ENCODE measurements at regions not wholly inside any gene's neighbourhood (a gene's known extent, or its start where the extent isn't known, plus 50 kb on each side); places are given as distances from the start of the nearest gene placed in this dataset.

- DNase-seq (ENCODE audit: low spot score) = no peak
- TF ChIP-seq, protein P1, sequence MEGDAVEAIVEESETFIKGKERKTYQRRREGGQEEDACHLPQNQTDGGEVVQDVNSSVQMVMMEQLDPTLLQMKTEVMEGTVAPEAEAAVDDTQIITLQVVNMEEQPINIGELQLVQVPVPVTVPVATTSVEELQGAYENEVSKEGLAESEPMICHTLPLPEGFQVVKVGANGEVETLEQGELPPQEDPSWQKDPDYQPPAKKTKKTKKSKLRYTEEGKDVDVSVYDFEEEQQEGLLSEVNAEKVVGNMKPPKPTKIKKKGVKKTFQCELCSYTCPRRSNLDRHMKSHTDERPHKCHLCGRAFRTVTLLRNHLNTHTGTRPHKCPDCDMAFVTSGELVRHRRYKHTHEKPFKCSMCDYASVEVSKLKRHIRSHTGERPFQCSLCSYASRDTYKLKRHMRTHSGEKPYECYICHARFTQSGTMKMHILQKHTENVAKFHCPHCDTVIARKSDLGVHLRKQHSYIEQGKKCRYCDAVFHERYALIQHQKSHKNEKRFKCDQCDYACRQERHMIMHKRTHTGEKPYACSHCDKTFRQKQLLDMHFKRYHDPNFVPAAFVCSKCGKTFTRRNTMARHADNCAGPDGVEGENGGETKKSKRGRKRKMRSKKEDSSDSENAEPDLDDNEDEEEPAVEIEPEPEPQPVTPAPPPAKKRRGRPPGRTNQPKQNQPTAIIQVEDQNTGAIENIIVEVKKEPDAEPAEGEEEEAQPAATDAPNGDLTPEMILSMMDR (IDR thresholded peaks at IDR 0.05; ENCODE audit: borderline replicate concordance, control extremely low read depth, extremely low read depth, insufficient read depth, missing control alignments) = no peak
- in situ Hi-C loops (cut with MboI; ENCODE audit: low sequenced_read_pairs, unreplicated experiment) = no loop called here
Observed at GRCh38 chr9:75390951-75391350, 302.6 kb downstream of the OSTF1 start.

DNA sequence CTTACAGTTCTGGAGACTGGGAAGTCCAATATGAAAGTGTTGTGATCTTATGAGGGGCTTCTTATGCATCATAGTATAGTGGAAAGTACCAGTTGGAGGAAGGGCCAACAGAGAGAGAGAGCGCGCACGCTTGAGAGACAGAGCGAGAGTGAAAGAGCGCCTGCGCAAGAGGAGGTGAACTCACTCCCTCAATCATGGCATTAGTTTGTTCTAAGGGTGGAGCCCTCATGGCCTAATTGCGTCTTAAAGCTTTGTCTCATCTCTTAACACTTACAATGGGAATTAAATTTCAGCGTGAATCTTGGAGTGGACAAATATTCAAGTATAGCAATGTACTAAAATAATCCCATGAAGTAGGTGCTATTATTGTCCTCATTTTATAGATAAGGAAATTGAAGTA lies 303.2 kb downstream of the OSTF1 start:
- DNase-seq (ENCODE audit: low spot score) = no peak
- in situ Hi-C loops (cut with MboI; ENCODE audit: low sequenced_read_pairs, unreplicated experiment) = no loop called here
- TF ChIP-seq, protein P1 (IDR thresholded peaks at IDR 0.05; ENCODE audit: borderline replicate concordance, control extremely low read depth, extremely low read depth, insufficient read depth, missing control alignments) = no peak

- DNase-seq (ENCODE audit: low spot score) = no peak
- in situ Hi-C loops (cut with MboI; ENCODE audit: low sequenced_read_pairs, unreplicated experiment) = no loop called here
- TF ChIP-seq, protein P1 (IDR thresholded peaks at IDR 0.05; ENCODE audit: borderline replicate concordance, control extremely low read depth, extremely low read depth, insufficient read depth, missing control alignments) = no peak
Observed at GRCh38 chr9:75395336-75395735, 307.0 kb downstream of the OSTF1 start.

DNA sequence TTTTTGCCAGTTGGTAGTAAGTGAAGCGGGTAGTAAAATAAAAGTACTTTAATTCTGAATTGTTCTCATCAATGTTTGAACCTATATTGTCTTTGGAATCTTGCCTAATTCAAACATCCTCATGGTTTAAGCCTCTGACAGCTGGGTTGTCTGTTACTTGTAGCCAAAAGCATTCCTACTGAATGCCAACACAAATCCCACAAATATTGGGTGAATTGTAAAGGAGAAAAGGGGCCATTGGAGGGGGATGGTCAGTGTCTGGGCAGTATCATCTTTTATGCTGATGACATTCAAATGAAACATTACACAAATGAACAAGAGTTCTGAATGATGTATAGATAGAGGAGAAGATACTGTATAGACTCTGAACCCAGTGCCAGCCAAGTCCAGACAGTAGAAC lies 309.5 kb downstream of the OSTF1 start:
- in situ Hi-C loops (cut with MboI; ENCODE audit: low sequenced_read_pairs, unreplicated experiment) = no loop called here
- no peak for DNase-seq (ENCODE audit: low spot score)
- TF ChIP-seq, protein P1 (IDR thresholded peaks at IDR 0.05; ENCODE audit: borderline replicate concordance, control extremely low read depth, extremely low read depth, insufficient read depth, missing control alignments) = no peak

DNA sequence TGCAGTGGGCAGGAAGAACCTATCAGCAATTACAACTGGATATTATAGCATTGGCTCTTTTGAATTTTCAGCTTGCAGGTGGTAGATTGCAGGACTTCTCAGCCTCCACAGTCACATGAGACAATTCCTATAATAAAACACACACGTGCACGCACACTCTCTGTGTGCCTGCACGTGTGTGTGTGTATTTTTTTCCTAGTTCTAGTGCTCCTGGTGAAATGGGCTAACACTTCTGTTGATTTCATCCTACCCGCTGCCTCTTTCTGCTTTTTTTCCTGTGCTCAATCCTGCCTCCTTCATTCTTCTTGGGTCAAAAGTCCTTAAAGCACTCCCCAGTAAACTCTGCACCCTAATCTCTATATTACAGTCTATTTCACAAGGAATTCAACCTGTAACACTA lies 320.1 kb downstream of the OSTF1 start:
- in situ Hi-C loops (cut with MboI; ENCODE audit: low sequenced_read_pairs, unreplicated experiment) = no loop called here

GRCh38 chr9:75410405-75410804 lies 322.1 kb downstream of the OSTF1 start:
- DNase-seq (ENCODE audit: low spot score) = no peak
- in situ Hi-C loops (cut with MboI; ENCODE audit: low sequenced_read_pairs, unreplicated experiment) = no loop called here

More for the DNA sequence above, 320.1 kb downstream of the OSTF1 start:
- DNase-seq (ENCODE audit: low spot score) = no peak
- TF ChIP-seq, protein P1 (IDR thresholded peaks at IDR 0.05; ENCODE audit: borderline replicate concordance, control extremely low read depth, extremely low read depth, insufficient read depth, missing control alignments) = no peak

More at GRCh38 chr9:75410405-75410804, 322.1 kb downstream of the OSTF1 start:
- TF ChIP-seq, protein P1 (IDR thresholded peaks at IDR 0.05; ENCODE audit: borderline replicate concordance, control extremely low read depth, extremely low read depth, insufficient read depth, missing control alignments) = no peak

Data from GM13976 (cell line).